D721Med (cell line): ENCODE measurements at regions not wholly inside any gene's neighbourhood (a gene's known extent, or its start where the extent isn't known, plus 50 kb on each side); places are given as distances from the start of the nearest gene placed in this dataset.

ENCODE experiments used
- DNase-seq: peaks from one replicate; pipeline ENCODE4 v3.0.0; 2011; ENCODE audit warnings: low spot score; ENCODE audit not compliant: insufficient read length
- FAIRE-seq: peaks from 2 replicates; lab custom pipeline; 2011; peaks lifted over from hg19 to GRCh38; lab: Jason Lieb, UNC
- CTCF ChIP-seq: IDR thresholded peaks from 2 replicates; pipeline ENCODE4 v1.5.1; 2012; ENCODE audit warnings: mild to moderate bottlenecking, control low read depth; ENCODE audit not compliant: insufficient read depth; ENCODE audit errors: missing control alignments

GRCh38 chr1:59079434-59080140 is 217.3 kb upstream of the FGGY start:
- TF ChIP-seq CTCF, result no peak
- FAIRE-seq, result no peak

GRCh38 chr1:59081181-59081580 is 215.7 kb upstream of the FGGY start:
- FAIRE-seq (no peak), DNase-seq (no peak)
- TF ChIP-seq CTCF, result no peak

More at GRCh38 chr1:59079434-59080140, 217.3 kb upstream of the FGGY start:
- DNase-seq, result no peak

- TF ChIP-seq CTCF, result no peak
- no peak for DNase-seq
- FAIRE-seq, result no peak
These were observed 215.1 kb upstream of the FGGY start for GRCh38 chr1:59081795-59082194.

GRCh38 chr1:59083946-59084865 is 212.7 kb upstream of the FGGY start:
- FAIRE-seq, result no peak
- no peak for DNase-seq

GRCh38 chr1:59085101-59085500 is 211.8 kb upstream of the FGGY start:
- no peak for FAIRE-seq
- no peak for DNase-seq
- no peak for TF ChIP-seq CTCF

More at GRCh38 chr1:59083946-59084865, 212.7 kb upstream of the FGGY start:
- TF ChIP-seq CTCF, result no peak

- FAIRE-seq (no peak), DNase-seq (no peak)
These were observed 207.7 kb upstream of the FGGY start for GRCh38 chr1:59089036-59089798.

More at GRCh38 chr1:59089036-59089798, 207.7 kb upstream of the FGGY start:
- no peak for TF ChIP-seq CTCF
